NT2/D1 (cell line): ENCODE measurements at regions not wholly inside any gene's neighbourhood (a gene's known extent, or its start where the extent isn't known, plus 50 kb on each side); places are given as distances from the start of the nearest gene placed in this dataset.

Source experiments
- SUZ12 ChIP-seq: IDR thresholded peaks from 2 replicates; pipeline ENCODE4 v1.6.1; 2011; ENCODE audit not compliant: insufficient read length, insufficient read depth; ENCODE audit errors: extremely low read depth
- ZNF274 ChIP-seq: IDR thresholded peaks from 2 replicates; pipeline ENCODE4 v1.6.1; 2011; ENCODE audit warnings: mild to moderate bottlenecking, low read depth, low read length

- no peak for TF ChIP-seq ZNF274
- no peak for TF ChIP-seq SUZ12
Measured at GRCh38 chr3:72080095-72080494, 295.1 kb upstream of the PROK2 start.
